ENCODE measurements at regions not wholly inside any gene's neighbourhood (a gene's known extent, or its start where the extent isn't known, plus 50 kb on each side); places are given as distances from the start of the nearest gene placed in this dataset.
"Not testable (repeated sequence)": the region's sequence is repeated elsewhere in the genome, so short reads cannot be mapped to it uniquely, and the experiment has no call there.

- Histone ChIP-seq H3K4me1 (ENCODE audit: control insufficient read depth in 2 of 2, insufficient read depth in 2 of 2, low read length in 1 of 2) (no peaks in the 10 kb centered on the region), H3K4me3 (ENCODE audit: low read depth in 1 of 2, low read length in 2 of 2) (no peak overlapping the region), H3K36me3 (ENCODE audit: control insufficient read depth in 2 of 2, insufficient read depth in 2 of 2, low read length in 1 of 2) (no peaks in the 10 kb centered on the region), H3K9me3 (ENCODE audit: control insufficient read depth in 2 of 2, insufficient read depth in 1 of 2, low read depth in 1 of 2, low read length in 1 of 2) (no peaks in the 10 kb centered on the region), H3K27me3 (ENCODE audit: control insufficient read depth in 1 of 2, insufficient read depth in 2 of 2, low read length in 2 of 2) (no peaks in the 10 kb centered on the region), H3K27ac (ENCODE audit: low read depth in 2 of 2, low read length in 1 of 2) (no peak overlapping the region)
- WGBS, 2 donors, result 83 to 90% methylated on average over 2 of the region's 2 CpGs
These were observed 431.8 kb downstream of the ETS1 start for GRCh38 chr11:128155590-128155989.

DNA sequence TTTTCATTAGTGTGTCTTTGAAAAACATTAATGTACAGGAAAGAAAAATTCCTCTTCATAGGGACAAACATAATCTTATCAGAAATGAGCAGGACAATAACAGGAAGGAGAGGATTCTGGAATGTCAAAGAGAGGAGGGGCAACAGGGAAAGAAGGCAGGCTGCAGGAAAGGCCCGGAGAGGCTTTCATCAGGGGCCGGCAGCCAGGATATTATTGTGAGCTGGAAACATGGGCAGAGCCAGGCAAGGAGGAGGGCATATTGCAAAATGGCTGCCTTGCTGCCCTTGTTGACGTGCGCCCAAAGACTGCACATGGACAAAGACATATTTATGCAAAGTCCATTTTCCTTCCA is 433.7 kb downstream of the ETS1 start:
- 77 to 79% methylated on average over 4 of the region's 4 CpGs for WGBS, 2 donors
- no peaks in the 10 kb centered on the region for H3K4me1 ChIP-seq (ENCODE audit: control insufficient read depth in 2 of 2, insufficient read depth in 2 of 2, low read length in 1 of 2)
- H3K9me3 ChIP-seq (ENCODE audit: control insufficient read depth in 2 of 2, insufficient read depth in 1 of 2, low read depth in 1 of 2, low read length in 1 of 2), result no peaks in the 10 kb centered on the region
- no peak overlapping the region for H3K4me3 ChIP-seq (ENCODE audit: low read depth in 1 of 2, low read length in 2 of 2)
- H3K27ac ChIP-seq (ENCODE audit: low read depth in 2 of 2, low read length in 1 of 2), result no peak overlapping the region
- H3K36me3 ChIP-seq (ENCODE audit: control insufficient read depth in 2 of 2, insufficient read depth in 2 of 2, low read length in 1 of 2), result no peaks in the 10 kb centered on the region
- no peaks in the 10 kb centered on the region for H3K27me3 ChIP-seq (ENCODE audit: control insufficient read depth in 1 of 2, insufficient read depth in 2 of 2, low read length in 2 of 2)

DNA sequence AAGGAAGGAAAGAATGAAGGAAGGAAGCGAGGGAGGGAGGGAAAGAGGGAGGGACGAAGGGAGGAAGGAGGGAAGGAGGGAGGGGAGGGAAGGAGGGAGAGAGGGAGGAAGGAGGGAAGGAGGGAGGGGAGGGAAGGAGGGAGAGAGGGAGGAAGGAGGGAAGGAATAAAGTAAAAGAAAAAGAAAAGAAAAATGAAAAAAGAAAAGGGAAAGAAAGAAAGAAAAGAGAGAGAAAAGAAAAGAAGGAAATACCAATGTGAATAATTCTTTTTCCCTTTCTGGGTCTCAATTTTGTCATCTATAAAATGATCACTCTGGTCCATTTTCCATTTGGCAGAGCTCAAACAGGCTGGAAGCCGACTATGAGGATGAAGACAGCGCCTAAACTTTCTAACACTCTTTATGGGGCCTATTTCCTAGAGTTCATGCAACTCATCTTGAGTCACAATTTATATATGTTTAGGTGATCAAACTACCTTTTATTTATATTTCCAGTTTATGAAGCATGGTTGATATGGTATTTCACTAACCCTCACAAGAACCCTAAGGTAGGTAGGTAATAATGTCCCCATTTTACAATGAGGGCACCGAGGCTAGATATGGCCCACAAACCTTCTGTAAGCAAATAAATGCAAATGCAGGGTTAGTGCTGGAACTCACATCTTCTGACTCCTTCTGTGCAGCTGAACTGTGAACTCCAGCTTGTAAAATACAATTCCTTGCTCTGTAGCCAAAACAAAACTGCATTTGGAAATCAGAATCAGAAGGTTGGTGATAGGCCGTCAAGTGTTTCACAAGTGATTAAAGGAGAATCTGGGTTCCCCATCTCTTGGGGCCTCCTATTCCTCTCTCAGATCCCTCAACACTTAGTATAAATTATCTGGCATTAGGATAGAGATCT is 434.3 kb downstream of the ETS1 start:
- no peak overlapping the region for H3K27ac ChIP-seq (ENCODE audit: low read depth in 2 of 2, low read length in 1 of 2)
- H3K27me3 ChIP-seq (ENCODE audit: control insufficient read depth in 1 of 2, insufficient read depth in 2 of 2, low read length in 2 of 2), result no peaks in the 10 kb centered on the region
- WGBS, 2 donors, result 89 to 90% methylated on average over 6 of the region's 6 CpGs
- no peak overlapping the region for H3K4me3 ChIP-seq (ENCODE audit: low read depth in 1 of 2, low read length in 2 of 2)
- H3K4me1 ChIP-seq (ENCODE audit: control insufficient read depth in 2 of 2, insufficient read depth in 2 of 2, low read length in 1 of 2), result no peaks in the 10 kb centered on the region
- H3K9me3 ChIP-seq (ENCODE audit: control insufficient read depth in 2 of 2, insufficient read depth in 1 of 2, low read depth in 1 of 2, low read length in 1 of 2), result no peaks in the 10 kb centered on the region
- H3K36me3 ChIP-seq (ENCODE audit: control insufficient read depth in 2 of 2, insufficient read depth in 2 of 2, low read length in 1 of 2), result no peaks in the 10 kb centered on the region

DNA sequence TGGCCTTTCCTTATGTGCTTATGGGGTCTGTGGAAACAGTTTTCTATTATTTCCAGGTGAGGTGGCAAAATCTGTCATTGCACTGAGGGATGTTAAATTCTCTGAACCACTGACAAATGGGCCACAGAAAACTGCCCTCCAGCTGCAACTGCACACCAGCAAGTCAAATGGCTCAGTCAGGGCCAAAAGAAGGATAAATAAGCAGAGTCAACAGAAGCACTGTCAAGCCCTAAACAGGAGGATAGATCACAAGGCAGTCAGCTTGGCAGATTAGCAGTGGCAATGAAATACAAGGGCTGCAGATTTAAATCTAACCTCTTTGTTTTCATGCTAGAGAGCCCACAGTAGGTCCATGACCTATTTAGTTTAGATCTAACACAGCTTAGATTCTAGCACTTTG is 435.6 kb downstream of the ETS1 start:
- H3K4me3 ChIP-seq (ENCODE audit: low read depth in 1 of 2, low read length in 2 of 2), result no peak overlapping the region
- no peaks in the 10 kb centered on the region for H3K36me3 ChIP-seq (ENCODE audit: control insufficient read depth in 2 of 2, insufficient read depth in 2 of 2, low read length in 1 of 2)
- H3K27me3 ChIP-seq (ENCODE audit: control insufficient read depth in 1 of 2, insufficient read depth in 2 of 2, low read length in 2 of 2), result no peaks in the 10 kb centered on the region
- no peaks in the 10 kb centered on the region for H3K9me3 ChIP-seq (ENCODE audit: control insufficient read depth in 2 of 2, insufficient read depth in 1 of 2, low read depth in 1 of 2, low read length in 1 of 2)
- H3K27ac ChIP-seq (ENCODE audit: low read depth in 2 of 2, low read length in 1 of 2), result no peak overlapping the region
- no peaks in the 10 kb centered on the region for H3K4me1 ChIP-seq (ENCODE audit: control insufficient read depth in 2 of 2, insufficient read depth in 2 of 2, low read length in 1 of 2)

GRCh38 chr11:128151338-128151737 is 436.0 kb downstream of the ETS1 start:
- H3K27ac ChIP-seq (ENCODE audit: low read depth in 2 of 2, low read length in 1 of 2), result no peak overlapping the region
- H3K4me3 ChIP-seq (ENCODE audit: low read depth in 1 of 2, low read length in 2 of 2), result no peak overlapping the region
- WGBS, 2 donors, result 87 to 92% methylated on average over 2 of the region's 2 CpGs

DNA sequence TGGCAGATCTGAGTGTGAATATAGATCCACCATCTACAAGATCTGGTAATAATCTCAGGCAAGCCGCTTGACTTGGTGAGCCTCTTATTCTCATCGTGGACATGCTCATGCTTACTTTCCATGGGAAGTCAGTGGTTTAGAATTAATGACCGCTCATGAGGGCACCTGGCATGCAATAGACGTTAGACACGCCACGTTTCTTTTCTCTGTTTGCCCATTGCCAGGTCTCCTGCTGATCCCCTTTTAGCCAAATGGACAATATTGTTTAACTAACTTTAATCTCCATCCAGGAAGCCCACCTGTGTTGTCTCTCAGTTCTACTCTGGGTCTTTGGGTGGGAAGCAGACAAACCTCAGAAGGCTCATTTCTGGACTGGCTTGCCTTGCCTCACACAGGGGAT is 439.1 kb downstream of the ETS1 start:
- Histone ChIP-seq H3K36me3 (ENCODE audit: control insufficient read depth in 2 of 2, insufficient read depth in 2 of 2, low read length in 1 of 2) (no peaks in the 10 kb centered on the region), H3K27me3 (ENCODE audit: control insufficient read depth in 1 of 2, insufficient read depth in 2 of 2, low read length in 2 of 2) (no peaks in the 10 kb centered on the region), H3K4me3 (ENCODE audit: low read depth in 1 of 2, low read length in 2 of 2) (no peak overlapping the region), H3K27ac (ENCODE audit: low read depth in 2 of 2, low read length in 1 of 2) (no peak overlapping the region), H3K9me3 (ENCODE audit: control insufficient read depth in 2 of 2, insufficient read depth in 1 of 2, low read depth in 1 of 2, low read length in 1 of 2) (no peaks in the 10 kb centered on the region), H3K4me1 (ENCODE audit: control insufficient read depth in 2 of 2, insufficient read depth in 2 of 2, low read length in 1 of 2) (no peaks in the 10 kb centered on the region)
- 86 to 95% methylated on average over 6 of the region's 6 CpGs for WGBS, 2 donors

More at GRCh38 chr11:128151338-128151737, 436.0 kb downstream of the ETS1 start:
- Histone ChIP-seq H3K36me3 (ENCODE audit: control insufficient read depth in 2 of 2, insufficient read depth in 2 of 2, low read length in 1 of 2) (no peaks in the 10 kb centered on the region), H3K4me1 (ENCODE audit: control insufficient read depth in 2 of 2, insufficient read depth in 2 of 2, low read length in 1 of 2) (no peaks in the 10 kb centered on the region), H3K27me3 (ENCODE audit: control insufficient read depth in 1 of 2, insufficient read depth in 2 of 2, low read length in 2 of 2) (no peaks in the 10 kb centered on the region), H3K9me3 (ENCODE audit: control insufficient read depth in 2 of 2, insufficient read depth in 1 of 2, low read depth in 1 of 2, low read length in 1 of 2) (no peaks in the 10 kb centered on the region)

- Histone ChIP-seq H3K27me3 (ENCODE audit: control insufficient read depth in 1 of 2, insufficient read depth in 2 of 2, low read length in 2 of 2) (no peaks in the 10 kb centered on the region), H3K36me3 (ENCODE audit: control insufficient read depth in 2 of 2, insufficient read depth in 2 of 2, low read length in 1 of 2) (no peaks in the 10 kb centered on the region), H3K9me3 (ENCODE audit: control insufficient read depth in 2 of 2, insufficient read depth in 1 of 2, low read depth in 1 of 2, low read length in 1 of 2) (no peaks in the 10 kb centered on the region), H3K27ac (ENCODE audit: low read depth in 2 of 2, low read length in 1 of 2) (no peak overlapping the region), H3K4me3 (ENCODE audit: low read depth in 1 of 2, low read length in 2 of 2) (no peak overlapping the region), H3K4me1 (ENCODE audit: control insufficient read depth in 2 of 2, insufficient read depth in 2 of 2, low read length in 1 of 2) (no peaks in the 10 kb centered on the region)
- WGBS, 2 donors, result 36 to 41% methylated on average over 5 of the region's 5 CpGs
These were observed 440.3 kb downstream of the ETS1 start for GRCh38 chr11:128146926-128147605.

GRCh38 chr11:128140293-128140692 is 447.1 kb downstream of the ETS1 start:
- 89 to 93% methylated on average over 4 to 5 of the region's 6 CpGs for WGBS, 2 donors

GRCh38 chr11:128135451-128135850 is 451.9 kb downstream of the ETS1 start:
- WGBS, 2 donors, result 38 to 50% methylated on average over 2 of the region's 2 CpGs
- H3K27me3 ChIP-seq (ENCODE audit: control insufficient read depth in 1 of 2, insufficient read depth in 2 of 2, low read length in 2 of 2), result no peaks in the 10 kb centered on the region
- no peak overlapping the region for H3K4me3 ChIP-seq (ENCODE audit: low read depth in 1 of 2, low read length in 2 of 2)
- H3K36me3 ChIP-seq (ENCODE audit: control insufficient read depth in 2 of 2, insufficient read depth in 2 of 2, low read length in 1 of 2), result no peaks in the 10 kb centered on the region
- no peak overlapping the region for H3K27ac ChIP-seq (ENCODE audit: low read depth in 2 of 2, low read length in 1 of 2)
- H3K4me1 ChIP-seq (ENCODE audit: control insufficient read depth in 2 of 2, insufficient read depth in 2 of 2, low read length in 1 of 2), result no peaks in the 10 kb centered on the region
- H3K9me3 ChIP-seq (ENCODE audit: control insufficient read depth in 2 of 2, insufficient read depth in 1 of 2, low read depth in 1 of 2, low read length in 1 of 2), result no peaks in the 10 kb centered on the region

More at GRCh38 chr11:128140293-128140692, 447.1 kb downstream of the ETS1 start:
- not testable (repeated sequence) for H3K4me1 ChIP-seq (ENCODE audit: control insufficient read depth in 2 of 2, insufficient read depth in 2 of 2, low read length in 1 of 2); H3K9me3 ChIP-seq (ENCODE audit: control insufficient read depth in 2 of 2, insufficient read depth in 1 of 2, low read depth in 1 of 2, low read length in 1 of 2); H3K27ac ChIP-seq (ENCODE audit: low read depth in 2 of 2, low read length in 1 of 2); H3K4me3 ChIP-seq (ENCODE audit: low read depth in 1 of 2, low read length in 2 of 2); H3K27me3 ChIP-seq (ENCODE audit: control insufficient read depth in 1 of 2, insufficient read depth in 2 of 2, low read length in 2 of 2); H3K36me3 ChIP-seq (ENCODE audit: control insufficient read depth in 2 of 2, insufficient read depth in 2 of 2, low read length in 1 of 2)

DNA sequence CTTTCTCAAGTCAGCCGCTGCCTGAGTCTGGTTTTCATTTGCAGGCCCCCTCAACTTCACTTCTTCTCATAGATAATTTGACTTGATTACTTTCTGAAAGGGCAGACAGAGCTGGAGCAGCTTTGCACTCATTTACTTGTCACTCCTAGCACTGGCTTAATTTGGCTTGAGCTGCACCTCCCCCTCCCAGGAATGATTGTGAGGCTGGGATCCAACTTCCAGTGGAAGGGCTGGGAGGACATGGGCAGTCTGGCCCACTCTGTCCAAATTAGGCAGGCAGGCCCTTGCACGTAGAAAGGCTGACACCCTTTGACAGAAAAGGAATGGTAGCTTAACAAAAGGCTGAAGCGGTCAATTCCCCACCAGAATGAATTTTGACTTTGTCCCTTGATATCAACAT is 453.9 kb downstream of the ETS1 start:
- H3K27ac ChIP-seq (ENCODE audit: low read depth in 2 of 2, low read length in 1 of 2), result no peak overlapping the region
- no peaks in the 10 kb centered on the region for H3K36me3 ChIP-seq (ENCODE audit: control insufficient read depth in 2 of 2, insufficient read depth in 2 of 2, low read length in 1 of 2)
- H3K4me3 ChIP-seq (ENCODE audit: low read depth in 1 of 2, low read length in 2 of 2), result no peak overlapping the region
- WGBS, 2 donors, result 71 to 75% methylated on average over 3 of the region's 3 CpGs
- H3K9me3 ChIP-seq (ENCODE audit: control insufficient read depth in 2 of 2, insufficient read depth in 1 of 2, low read depth in 1 of 2, low read length in 1 of 2), result no peaks in the 10 kb centered on the region
- H3K27me3 ChIP-seq (ENCODE audit: control insufficient read depth in 1 of 2, insufficient read depth in 2 of 2, low read length in 2 of 2), result no peaks in the 10 kb centered on the region
- no peaks in the 10 kb centered on the region for H3K4me1 ChIP-seq (ENCODE audit: control insufficient read depth in 2 of 2, insufficient read depth in 2 of 2, low read length in 1 of 2)

Measured in esophagus (tissue), 2 donors.